ENCODE measurements at regions not wholly inside any gene's neighbourhood (a gene's known extent, or its start where the extent isn't known, plus 50 kb on each side); places are given as distances from the start of the nearest gene placed in this dataset.
"Not testable (repeated sequence)": the region's sequence is repeated elsewhere in the genome, so short reads cannot be mapped to it uniquely, and the experiment has no call there.

- Histone ChIP-seq H3K9me3 (ENCODE audit: control insufficient read depth, insufficient read depth, low read depth, low read length) (no peaks in the 10 kb centered on the region), H3K36me3 (ENCODE audit: control insufficient read depth, insufficient read depth, low read length) (no peaks in the 10 kb centered on the region), H3K4me1 (ENCODE audit: control insufficient read depth, insufficient read depth, low read length) (no peaks in the 10 kb centered on the region), H3K27ac (ENCODE audit: low read length) (no peak overlapping the region), H3K4me3 (ENCODE audit: low read depth in 2 of 2, low read length in 2 of 2) (no peak overlapping the region), H3K27me3 (ENCODE audit: control insufficient read depth, insufficient read depth, low read length) (peaks cover 19% of the 10 kb centered on the region)
- TF ChIP-seq SIN3A (IDR thresholded peaks at IDR 0.05; ENCODE audit: borderline replicate concordance, insufficient read depth, low read depth, low read length) (no peak), REST (IDR thresholded peaks at IDR 0.05; ENCODE audit: insufficient read depth in 1 of 2, low read depth in 2 of 2, low read length in 1 of 2) (no peak), CTCF (IDR thresholded peaks at IDR 0.05) (no peak), TCF7L2 (IDR thresholded peaks at IDR 0.05; ENCODE audit: low read depth, low read length) (no peak), POLR2AphosphoS5 (IDR thresholded peaks at IDR 0.05; ENCODE audit: low read depth, low read length) (no peak)
- no TSS peak for BruUV-seq (replicated peaks)
- ChIA-PET POLR2A (no interaction called here), CTCF (no interaction called here)
- DNase-seq (ENCODE audit: low read depth, low spot score) (no peak), ATAC-seq (no peak)
- intact Hi-C loops (cut with micrococcal nuclease; ENCODE audit: unreplicated experiment) (no loop called here), in situ Hi-C loops (cut with HindIII; ENCODE audit: low pct_unique_long_range_greater_than_20kb, low sequenced_read_pairs) (no loop called here)
These were observed 97.1 kb upstream of the PRSS3 start for GRCh38 chr9:33698267-33698666.

GRCh38 chr9:33700940-33701339 is 94.4 kb upstream of the PRSS3 start:
- intact Hi-C loops (cut with micrococcal nuclease; ENCODE audit: unreplicated experiment); in situ Hi-C loops (cut with HindIII; ENCODE audit: low pct_unique_long_range_greater_than_20kb, low sequenced_read_pairs): not testable (repeated sequence)

GRCh38 chr9:33703430-33704102 is 91.8 kb upstream of the PRSS3 start:
- in situ Hi-C loops (cut with HindIII; ENCODE audit: low pct_unique_long_range_greater_than_20kb, low sequenced_read_pairs): no loop called here
- CTCF ChIA-PET: no interaction called here
- BruUV-seq (replicated peaks): no TSS peak

More at GRCh38 chr9:33700940-33701339, 94.4 kb upstream of the PRSS3 start:
- H3K27ac ChIP-seq (ENCODE audit: low read length); H3K4me1 ChIP-seq (ENCODE audit: control insufficient read depth, insufficient read depth, low read length); H3K9me3 ChIP-seq (ENCODE audit: control insufficient read depth, insufficient read depth, low read depth, low read length); POLR2A ChIA-PET; H3K36me3 ChIP-seq (ENCODE audit: control insufficient read depth, insufficient read depth, low read length); BruUV-seq (replicated peaks); DNase-seq (ENCODE audit: low read depth, low spot score); H3K4me3 ChIP-seq (ENCODE audit: low read depth in 2 of 2, low read length in 2 of 2); ATAC-seq; CTCF ChIA-PET: not testable (repeated sequence)
- H3K27me3 ChIP-seq (ENCODE audit: control insufficient read depth, insufficient read depth, low read length): peaks cover 12% of the 10 kb centered on the region

GRCh38 chr9:33705440-33705839 is 89.9 kb upstream of the PRSS3 start:
- DNase-seq (ENCODE audit: low read depth, low spot score); in situ Hi-C loops (cut with HindIII; ENCODE audit: low pct_unique_long_range_greater_than_20kb, low sequenced_read_pairs); CTCF ChIA-PET; BruUV-seq (replicated peaks); POLR2A ChIA-PET; H3K27ac ChIP-seq (ENCODE audit: low read length); H3K36me3 ChIP-seq (ENCODE audit: control insufficient read depth, insufficient read depth, low read length); H3K4me3 ChIP-seq (ENCODE audit: low read depth in 2 of 2, low read length in 2 of 2); intact Hi-C loops (cut with micrococcal nuclease; ENCODE audit: unreplicated experiment); H3K9me3 ChIP-seq (ENCODE audit: control insufficient read depth, insufficient read depth, low read depth, low read length); H3K4me1 ChIP-seq (ENCODE audit: control insufficient read depth, insufficient read depth, low read length); ATAC-seq: not testable (repeated sequence)
- peaks cover 11% of the 10 kb centered on the region; the same call in 1 of the 2 replicates for H3K27me3 ChIP-seq (ENCODE audit: control insufficient read depth, insufficient read depth, low read length)

More at GRCh38 chr9:33703430-33704102, 91.8 kb upstream of the PRSS3 start:
- Histone ChIP-seq H3K4me1 (ENCODE audit: control insufficient read depth, insufficient read depth, low read length) (no peaks in the 10 kb centered on the region), H3K27me3 (ENCODE audit: control insufficient read depth, insufficient read depth, low read length) (peaks cover 14% of the 10 kb centered on the region), H3K36me3 (ENCODE audit: control insufficient read depth, insufficient read depth, low read length) (no peaks in the 10 kb centered on the region), H3K4me3 (ENCODE audit: low read depth in 2 of 2, low read length in 2 of 2) (no peak overlapping the region), H3K9me3 (ENCODE audit: control insufficient read depth, insufficient read depth, low read depth, low read length) (no peaks in the 10 kb centered on the region; the same call in 1 of the 2 replicates), H3K27ac (ENCODE audit: low read length) (no peak overlapping the region)
- no peak for ATAC-seq
- POLR2A ChIA-PET: no interaction called here
- intact Hi-C loops (cut with micrococcal nuclease; ENCODE audit: unreplicated experiment): no loop called here
- no peak for DNase-seq (ENCODE audit: low read depth, low spot score)
- TF ChIP-seq TCF7L2 (IDR thresholded peaks at IDR 0.05; ENCODE audit: low read depth, low read length) (no peak), SIN3A (IDR thresholded peaks at IDR 0.05; ENCODE audit: borderline replicate concordance, insufficient read depth, low read depth, low read length) (no peak)

Measured in Panc1 (cell line).